Activated CD4-positive, alpha-beta T cell treated with anti-CD3 and anti-CD28 coated beads, Interleukin-2, amount 50 U/mL, for 1 hour (primary cell): ENCODE measurements at regions not wholly inside any gene's neighbourhood (a gene's known extent, or its start where the extent isn't known, plus 50 kb on each side); places are given as distances from the start of the nearest gene placed in this dataset.
"Not testable (repeated sequence)": the region's sequence is repeated elsewhere in the genome, so short reads cannot be mapped to it uniquely, and the experiment has no call there.

ENCODE experiments used
- DNase-seq: peaks from one replicate; pipeline ENCODE4 v3.0.0-alpha.2; 2020

GRCh38 chr12:38159591-38160317 lies 156.8 kb upstream of the ALG10B start:
- DNase-seq, result no peak

- no peak for DNase-seq
Measured at GRCh38 chr12:38160318-38161122, 156.1 kb upstream of the ALG10B start.

- no peak for DNase-seq
Measured at GRCh38 chr12:38161123-38162000, 155.2 kb upstream of the ALG10B start.

DNA sequence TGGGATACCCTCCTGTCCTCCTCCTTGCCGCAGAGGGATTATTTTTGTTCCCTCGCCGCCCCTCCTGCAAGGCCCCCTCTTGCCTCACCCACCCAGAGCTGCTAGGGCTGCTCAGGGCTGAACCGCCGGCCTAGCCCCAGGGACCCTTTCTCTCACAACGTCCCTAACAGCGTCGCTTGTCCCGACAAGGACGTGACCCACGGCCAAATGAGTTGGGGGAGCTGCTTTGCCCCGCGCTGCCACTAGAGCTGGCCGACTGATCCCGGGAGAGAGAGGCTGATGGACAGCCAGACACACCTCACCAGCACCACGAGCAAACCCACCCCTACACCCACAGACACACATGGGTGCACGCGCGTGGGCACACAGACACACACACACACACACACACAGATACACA lies 154.6 kb upstream of the ALG10B start:
- DNase-seq, result no peak

- DNase-seq, result no peak
Measured at GRCh38 chr12:38162708-38163441, 153.7 kb upstream of the ALG10B start.

- no peak for DNase-seq
Measured at GRCh38 chr12:38163442-38163801, 153.2 kb upstream of the ALG10B start.

DNA sequence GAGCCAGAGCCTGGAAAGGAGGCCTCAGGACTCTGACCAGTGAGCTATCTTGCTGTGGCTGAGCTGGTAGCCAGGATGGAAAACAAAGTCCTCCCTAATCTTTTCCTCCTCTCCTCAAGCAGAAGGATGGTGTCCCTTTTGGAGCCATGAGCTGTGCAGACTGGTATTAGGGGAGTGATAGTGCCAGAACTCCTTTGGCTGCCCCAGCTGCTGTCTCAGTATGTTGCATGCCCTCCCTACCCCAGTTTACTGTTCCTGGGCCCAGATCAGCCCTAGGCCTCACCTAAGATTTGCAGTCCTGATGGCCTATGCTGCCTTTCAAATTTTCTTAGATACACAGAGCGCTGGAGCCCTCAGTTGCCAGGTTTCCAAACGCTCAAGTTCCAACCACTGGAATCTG lies 150.3 kb upstream of the ALG10B start:
- DNase-seq, result no peak

DNA sequence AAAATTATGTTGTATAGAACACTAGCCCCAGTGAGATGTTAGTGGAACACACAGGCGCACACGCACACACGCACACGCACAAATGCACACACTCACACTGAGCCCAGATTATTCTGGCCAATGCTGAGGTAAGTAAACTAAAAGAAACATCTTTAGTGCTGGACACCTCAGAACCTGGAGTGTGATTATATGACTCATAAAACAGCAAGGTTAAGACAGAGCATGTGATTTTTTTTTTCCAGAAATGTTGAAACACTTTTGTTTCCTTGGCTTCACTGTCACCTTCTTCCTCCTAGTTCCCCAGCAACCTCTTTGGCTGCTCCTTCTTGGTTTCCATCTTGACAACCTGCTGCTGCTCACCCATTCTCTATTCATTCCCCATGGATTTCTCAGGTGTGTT lies 141.0 kb upstream of the ALG10B start:
- DNase-seq, result no peak

- DNase-seq, result not testable (repeated sequence)
Measured at GRCh38 chr12:38183617-38184016, 133.0 kb upstream of the ALG10B start.

- not testable (repeated sequence) for DNase-seq
Measured at GRCh38 chr12:38197286-38197685, 119.3 kb upstream of the ALG10B start.

DNA sequence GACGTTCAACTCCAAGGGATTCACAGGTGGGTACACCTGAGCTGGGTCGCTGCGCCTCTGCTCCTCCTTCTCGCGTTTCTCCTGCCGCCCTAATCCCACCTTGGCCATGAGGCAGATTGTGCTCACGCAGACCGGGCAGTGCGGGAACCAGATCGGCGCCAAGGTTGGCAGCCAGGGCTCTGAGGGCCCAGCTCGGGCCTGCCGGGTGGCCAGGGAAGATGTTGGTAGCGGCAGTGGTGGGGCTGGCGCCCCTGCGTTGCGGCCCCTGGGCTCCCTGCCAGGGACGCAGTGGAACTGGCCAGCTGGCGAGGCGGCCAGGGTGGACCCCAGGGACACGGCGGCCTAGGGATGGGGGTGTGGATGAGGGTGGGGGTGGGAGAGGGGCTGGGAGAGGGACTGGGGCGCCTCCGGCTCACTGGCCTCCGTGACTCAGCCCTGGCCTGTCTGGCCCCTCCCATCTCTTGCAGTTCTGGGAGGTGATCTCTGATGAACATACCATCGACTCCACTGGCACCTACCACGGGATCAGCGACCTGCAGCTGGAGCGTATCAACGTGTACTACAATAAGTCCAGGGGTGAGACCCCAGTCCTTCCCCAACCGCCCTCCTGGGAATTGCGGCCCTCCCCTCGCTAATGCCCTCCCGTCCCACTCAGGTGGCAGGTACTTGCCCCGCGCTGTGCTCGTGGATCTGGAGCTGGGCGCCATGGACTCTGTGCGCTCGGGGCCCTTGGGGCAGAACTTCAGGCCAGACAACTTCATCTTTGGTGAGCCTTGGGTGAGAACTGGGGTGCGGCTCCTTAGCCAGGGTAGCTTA lies 114.9 kb upstream of the ALG10B start:
- DNase-seq, result no peak

- no peak for DNase-seq
Measured at GRCh38 chr12:38204831-38205230, 111.7 kb upstream of the ALG10B start.

DNA sequence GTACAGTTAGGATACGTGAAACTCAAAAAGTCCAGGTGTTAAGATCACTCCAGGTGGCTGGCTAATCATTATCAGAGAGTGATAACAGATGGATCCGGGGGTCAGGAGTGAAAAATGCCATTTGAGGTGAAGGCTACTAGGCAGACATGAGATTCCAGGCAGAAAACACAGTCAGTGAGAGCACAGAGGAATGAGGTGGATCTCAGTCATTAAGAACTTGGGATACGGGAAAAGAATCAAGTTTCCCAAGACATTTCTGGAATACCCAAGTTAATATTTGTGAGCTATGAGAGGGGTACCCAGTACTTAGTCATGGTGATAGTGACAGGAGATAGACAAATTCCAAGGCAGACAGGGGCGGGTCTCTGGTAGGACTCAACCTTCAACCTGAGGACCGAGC lies 94.6 kb upstream of the ALG10B start:
- no peak for DNase-seq

DNA sequence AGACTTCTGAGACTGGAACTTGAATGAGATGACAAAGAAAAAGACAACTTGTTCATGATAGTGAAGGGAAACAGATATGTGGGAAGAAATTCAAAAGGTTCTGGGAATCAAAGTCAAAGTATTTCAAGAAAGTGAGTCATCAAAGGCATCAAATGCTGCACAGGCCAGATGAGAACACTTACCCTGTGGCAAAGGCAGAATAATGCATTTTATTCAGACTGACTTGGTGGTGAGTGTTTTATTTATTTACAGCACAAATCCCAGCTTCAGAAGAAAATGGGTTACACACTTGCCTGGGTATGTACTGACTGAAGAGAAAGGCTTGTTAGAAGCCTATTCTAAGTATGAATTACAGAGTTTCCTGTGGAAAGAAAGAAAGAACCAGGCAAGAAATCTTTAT lies 78.2 kb upstream of the ALG10B start:
- not testable (repeated sequence) for DNase-seq

DNA sequence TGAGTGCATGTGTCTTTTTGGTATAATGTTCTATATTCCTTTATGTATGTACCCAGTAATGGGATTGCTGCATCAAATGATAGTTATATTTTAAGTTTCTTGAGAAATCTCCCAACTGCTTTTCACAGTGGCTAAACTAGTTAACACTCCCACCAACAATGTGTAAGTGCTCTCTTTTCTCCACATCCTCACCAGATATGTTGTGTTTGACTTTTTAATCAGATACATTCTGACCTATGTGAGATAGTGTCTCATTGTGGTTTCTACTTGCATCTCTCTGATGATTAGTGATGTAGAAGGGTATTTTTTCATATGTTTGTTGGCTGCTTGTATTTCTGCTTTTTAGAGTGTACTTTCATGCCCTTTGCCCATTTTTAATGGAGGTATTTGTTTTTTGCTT lies 62.8 kb upstream of the ALG10B start:
- no peak for DNase-seq

- no peak for DNase-seq
Measured at GRCh38 chr12:38258411-38258810, 58.2 kb upstream of the ALG10B start.
